ENCODE measurements at regions not wholly inside any gene's neighbourhood (a gene's known extent, or its start where the extent isn't known, plus 50 kb on each side); places are given as distances from the start of the nearest gene placed in this dataset.

DNA sequence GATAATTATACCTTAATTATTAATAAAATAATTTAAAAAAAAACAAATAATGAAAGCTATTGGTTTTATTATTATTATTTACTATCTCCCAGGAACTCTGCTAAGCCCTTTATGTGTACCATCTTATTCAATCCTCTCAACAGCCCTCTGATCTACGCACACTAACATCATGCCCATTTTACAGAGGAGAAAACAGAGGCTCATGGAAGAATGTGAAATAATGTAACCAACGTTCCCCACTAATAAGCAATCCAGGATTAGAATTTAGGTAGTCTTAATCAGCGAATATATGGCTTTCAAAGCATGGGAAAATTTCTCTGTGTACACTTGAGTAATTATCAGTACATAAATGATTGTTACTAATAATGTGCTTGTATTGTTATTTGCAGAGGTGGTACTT, 89.0 kb downstream of the MAFB start:
- H3K4me3 ChIP-seq (ENCODE audit: low read depth, low read length), result no peak overlapping the region
- TF ChIP-seq, protein P1, sequence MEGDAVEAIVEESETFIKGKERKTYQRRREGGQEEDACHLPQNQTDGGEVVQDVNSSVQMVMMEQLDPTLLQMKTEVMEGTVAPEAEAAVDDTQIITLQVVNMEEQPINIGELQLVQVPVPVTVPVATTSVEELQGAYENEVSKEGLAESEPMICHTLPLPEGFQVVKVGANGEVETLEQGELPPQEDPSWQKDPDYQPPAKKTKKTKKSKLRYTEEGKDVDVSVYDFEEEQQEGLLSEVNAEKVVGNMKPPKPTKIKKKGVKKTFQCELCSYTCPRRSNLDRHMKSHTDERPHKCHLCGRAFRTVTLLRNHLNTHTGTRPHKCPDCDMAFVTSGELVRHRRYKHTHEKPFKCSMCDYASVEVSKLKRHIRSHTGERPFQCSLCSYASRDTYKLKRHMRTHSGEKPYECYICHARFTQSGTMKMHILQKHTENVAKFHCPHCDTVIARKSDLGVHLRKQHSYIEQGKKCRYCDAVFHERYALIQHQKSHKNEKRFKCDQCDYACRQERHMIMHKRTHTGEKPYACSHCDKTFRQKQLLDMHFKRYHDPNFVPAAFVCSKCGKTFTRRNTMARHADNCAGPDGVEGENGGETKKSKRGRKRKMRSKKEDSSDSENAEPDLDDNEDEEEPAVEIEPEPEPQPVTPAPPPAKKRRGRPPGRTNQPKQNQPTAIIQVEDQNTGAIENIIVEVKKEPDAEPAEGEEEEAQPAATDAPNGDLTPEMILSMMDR (IDR thresholded peaks at IDR 0.05; ENCODE audit: low read depth, low read length, missing control alignments), result no peak
- no peak for DNase-seq (ENCODE audit: low read depth)
- in situ Hi-C loops (cut with HindIII; ENCODE audit: low sequenced_read_pairs), result no loop called here

DNA sequence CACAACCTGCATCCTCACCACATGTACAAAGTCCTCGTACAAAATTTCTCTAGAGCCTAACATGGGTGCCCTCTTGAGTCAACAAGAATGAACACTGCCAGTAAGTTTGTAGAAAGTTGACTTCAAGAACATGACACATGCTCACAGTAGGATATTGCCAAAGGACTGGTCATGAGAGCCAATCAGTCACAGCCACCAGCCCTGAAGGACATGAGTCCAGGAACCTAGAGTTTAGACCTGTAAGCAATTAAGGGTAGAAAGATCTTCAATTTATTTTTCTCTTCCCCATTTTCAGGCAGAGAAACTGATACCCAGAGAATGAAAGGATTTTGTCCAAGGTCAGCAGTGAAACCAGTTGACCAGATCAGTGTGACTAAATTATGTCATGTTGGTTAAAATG, 96.1 kb downstream of the MAFB start:
- no peak for DNase-seq (ENCODE audit: low read depth)
- no peak overlapping the region for H3K4me3 ChIP-seq (ENCODE audit: low read depth, low read length)
- TF ChIP-seq, protein P1 (IDR thresholded peaks at IDR 0.05; ENCODE audit: low read depth, low read length, missing control alignments), result no peak
- in situ Hi-C loops (cut with HindIII; ENCODE audit: low sequenced_read_pairs), result no loop called here

DNA sequence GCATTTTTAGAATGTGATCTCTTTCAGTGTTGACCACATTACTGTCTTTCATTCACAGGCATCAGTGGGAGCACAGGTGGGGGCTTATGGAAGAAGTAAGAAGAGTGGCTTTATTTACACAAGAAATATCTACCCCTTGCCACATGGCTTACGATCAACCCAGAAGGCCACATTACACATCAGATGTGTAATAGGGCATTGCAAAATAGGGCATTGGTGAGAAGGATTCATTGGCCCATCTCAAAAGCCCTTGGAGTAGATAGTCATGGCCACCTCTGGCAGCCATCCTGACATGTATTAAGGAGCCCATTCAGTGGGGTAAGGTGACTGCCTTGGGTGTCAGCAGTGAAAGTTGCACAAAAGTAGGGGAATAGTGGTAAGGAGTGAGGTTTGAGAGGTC, 97.5 kb downstream of the MAFB start:
- in situ Hi-C loops (cut with HindIII; ENCODE audit: low sequenced_read_pairs), result no loop called here
- no peak overlapping the region for H3K4me3 ChIP-seq (ENCODE audit: low read depth, low read length)
- TF ChIP-seq, protein P1 (IDR thresholded peaks at IDR 0.05; ENCODE audit: low read depth, low read length, missing control alignments), result no peak
- DNase-seq (ENCODE audit: low read depth), result no peak

DNA sequence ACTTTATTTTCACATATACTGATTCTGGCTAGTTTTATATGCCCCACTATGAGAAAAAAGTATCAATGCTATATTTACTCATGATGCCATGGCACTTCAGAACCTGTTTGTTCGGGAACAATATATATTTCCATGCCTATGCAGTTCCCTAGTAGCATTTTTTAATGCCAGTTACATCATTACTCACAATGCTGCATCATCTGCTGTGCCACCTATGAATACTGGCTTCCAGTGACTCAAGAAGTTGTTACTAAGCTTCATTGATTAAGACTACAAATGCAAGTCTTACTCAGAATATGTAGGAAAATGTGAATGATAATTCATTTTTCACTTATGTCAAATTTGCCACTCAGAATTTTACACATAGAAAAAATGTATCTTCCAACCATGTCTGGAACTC, 97.9 kb downstream of the MAFB start:
- DNase-seq (ENCODE audit: low read depth), result no peak
- in situ Hi-C loops (cut with HindIII; ENCODE audit: low sequenced_read_pairs), result no loop called here
- TF ChIP-seq, protein P1 (IDR thresholded peaks at IDR 0.05; ENCODE audit: low read depth, low read length, missing control alignments), result no peak
- H3K4me3 ChIP-seq (ENCODE audit: low read depth, low read length), result no peak overlapping the region

DNA sequence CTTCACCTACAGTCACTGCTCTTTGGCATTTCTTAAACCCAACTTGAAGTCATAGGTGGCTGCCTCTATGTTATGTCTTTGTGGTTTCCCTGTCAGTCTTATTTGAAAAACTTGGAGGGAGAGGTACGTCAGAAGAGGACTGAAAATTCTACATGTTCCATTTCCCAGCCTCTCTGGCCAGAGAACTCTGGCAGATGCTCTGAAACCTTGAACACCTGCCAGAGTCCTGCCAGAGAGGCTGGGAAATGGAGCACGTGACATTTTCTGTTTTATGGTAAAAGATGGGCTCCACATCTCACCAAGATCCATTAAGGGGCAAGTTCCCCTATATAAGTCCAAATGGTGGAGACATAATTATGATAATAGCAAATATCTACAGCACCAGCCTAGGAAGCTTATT, 99.5 kb downstream of the MAFB start:
- in situ Hi-C loops (cut with HindIII; ENCODE audit: low sequenced_read_pairs), result no loop called here
- no peak overlapping the region for H3K4me3 ChIP-seq (ENCODE audit: low read depth, low read length)
- no peak for DNase-seq (ENCODE audit: low read depth)
- TF ChIP-seq, protein P1 (IDR thresholded peaks at IDR 0.05; ENCODE audit: low read depth, low read length, missing control alignments), result no peak

DNA sequence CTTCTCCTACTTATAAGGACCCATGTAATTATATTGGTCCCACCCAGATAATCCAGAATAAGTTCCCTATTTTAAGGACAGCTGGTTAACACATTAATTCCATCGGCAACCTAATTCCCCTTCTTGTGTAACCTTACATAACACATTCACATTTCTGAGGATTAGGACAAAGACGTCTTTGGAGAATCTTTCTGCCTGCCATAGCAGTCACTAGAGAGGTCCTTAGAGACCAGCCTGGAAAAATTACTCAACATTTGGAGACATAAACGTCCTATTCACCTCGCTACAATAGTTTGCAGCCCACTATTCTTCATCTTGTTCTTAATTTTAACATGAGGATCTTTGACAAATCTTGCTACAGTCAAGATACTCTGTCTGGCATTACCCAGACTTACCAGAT, 100.1 kb downstream of the MAFB start:
- no peak for DNase-seq (ENCODE audit: low read depth)
- TF ChIP-seq, protein P1 (IDR thresholded peaks at IDR 0.05; ENCODE audit: low read depth, low read length, missing control alignments), result no peak
- H3K4me3 ChIP-seq (ENCODE audit: low read depth, low read length), result no peak overlapping the region
- in situ Hi-C loops (cut with HindIII; ENCODE audit: low sequenced_read_pairs), result no loop called here

DNA sequence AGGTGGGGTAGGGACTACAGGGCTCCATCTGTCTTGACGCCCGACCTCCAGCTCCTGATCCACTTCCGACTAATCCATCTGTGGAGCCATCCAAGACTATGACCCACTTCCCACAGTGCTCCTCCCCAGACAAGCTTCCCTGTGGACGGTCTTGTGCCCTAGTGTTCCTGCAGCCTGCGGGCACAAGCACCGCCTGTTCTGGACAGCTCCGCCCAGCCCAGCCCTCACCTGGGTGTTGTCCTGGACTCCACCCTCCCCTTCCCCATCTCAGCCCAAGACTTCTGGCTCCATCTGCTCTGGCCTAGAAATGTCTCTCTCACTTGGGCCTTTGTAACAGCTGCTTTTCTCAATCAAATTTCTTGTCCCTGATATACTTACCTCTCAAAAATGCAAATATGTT, 102.0 kb downstream of the MAFB start:
- no peak for DNase-seq (ENCODE audit: low read depth)
- in situ Hi-C loops (cut with HindIII; ENCODE audit: low sequenced_read_pairs), result no loop called here
- no peak overlapping the region for H3K4me3 ChIP-seq (ENCODE audit: low read depth, low read length)
- TF ChIP-seq, protein P1 (IDR thresholded peaks at IDR 0.05; ENCODE audit: low read depth, low read length, missing control alignments), result no peak
